ENCODE measurements at regions not wholly inside any gene's neighbourhood (a gene's known extent, or its start where the extent isn't known, plus 50 kb on each side); places are given as distances from the start of the nearest gene placed in this dataset.

DNA sequence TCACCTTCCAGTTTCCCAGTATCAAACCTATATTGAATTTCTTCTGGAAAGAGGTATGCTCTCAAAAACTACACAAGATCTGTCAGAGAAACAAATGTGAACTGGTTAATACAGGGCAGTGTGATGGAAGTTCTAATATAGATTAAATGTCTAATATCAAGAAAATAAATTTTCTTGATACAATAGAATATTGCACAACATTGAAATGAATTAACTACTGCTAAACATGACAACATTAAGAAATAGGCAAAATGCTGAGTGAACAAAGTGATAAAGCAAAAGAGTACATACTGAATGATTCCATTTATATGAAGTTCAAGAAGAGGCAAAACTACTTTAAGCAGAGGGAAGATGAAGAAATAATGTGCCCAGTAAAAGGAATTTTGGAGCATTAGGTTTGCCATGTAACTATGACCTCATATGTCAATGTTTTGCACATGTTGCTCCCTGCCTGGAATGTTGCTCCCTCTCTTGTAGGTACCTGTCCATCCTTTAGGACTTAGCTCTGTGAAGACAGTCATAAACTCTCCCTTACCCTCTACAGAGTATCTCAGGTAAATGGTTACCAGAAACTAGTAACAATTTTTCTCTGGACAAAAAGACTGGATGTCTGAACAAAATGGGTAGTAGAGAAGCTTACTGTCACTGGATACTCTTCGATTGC is 339.0 kb downstream of the RAD51AP2 start:
- TF ChIP-seq, protein P1, sequence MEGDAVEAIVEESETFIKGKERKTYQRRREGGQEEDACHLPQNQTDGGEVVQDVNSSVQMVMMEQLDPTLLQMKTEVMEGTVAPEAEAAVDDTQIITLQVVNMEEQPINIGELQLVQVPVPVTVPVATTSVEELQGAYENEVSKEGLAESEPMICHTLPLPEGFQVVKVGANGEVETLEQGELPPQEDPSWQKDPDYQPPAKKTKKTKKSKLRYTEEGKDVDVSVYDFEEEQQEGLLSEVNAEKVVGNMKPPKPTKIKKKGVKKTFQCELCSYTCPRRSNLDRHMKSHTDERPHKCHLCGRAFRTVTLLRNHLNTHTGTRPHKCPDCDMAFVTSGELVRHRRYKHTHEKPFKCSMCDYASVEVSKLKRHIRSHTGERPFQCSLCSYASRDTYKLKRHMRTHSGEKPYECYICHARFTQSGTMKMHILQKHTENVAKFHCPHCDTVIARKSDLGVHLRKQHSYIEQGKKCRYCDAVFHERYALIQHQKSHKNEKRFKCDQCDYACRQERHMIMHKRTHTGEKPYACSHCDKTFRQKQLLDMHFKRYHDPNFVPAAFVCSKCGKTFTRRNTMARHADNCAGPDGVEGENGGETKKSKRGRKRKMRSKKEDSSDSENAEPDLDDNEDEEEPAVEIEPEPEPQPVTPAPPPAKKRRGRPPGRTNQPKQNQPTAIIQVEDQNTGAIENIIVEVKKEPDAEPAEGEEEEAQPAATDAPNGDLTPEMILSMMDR (IDR thresholded peaks at IDR 0.05; ENCODE audit: low read depth, low read length): no peak
- DNase-seq: no peak
- Histone ChIP-seq H3K4me3 (ENCODE audit: low read depth, low read length) (no peak overlapping the region), H3K27me3 (ENCODE audit: insufficient read depth, low read depth, severe bottlenecking) (no peaks in the 10 kb centered on the region), H3K36me3 (no peaks in the 10 kb centered on the region), H3K27ac (no peak overlapping the region), H3K9me3 (ENCODE audit: severe bottlenecking) (no peaks in the 10 kb centered on the region)

DNA sequence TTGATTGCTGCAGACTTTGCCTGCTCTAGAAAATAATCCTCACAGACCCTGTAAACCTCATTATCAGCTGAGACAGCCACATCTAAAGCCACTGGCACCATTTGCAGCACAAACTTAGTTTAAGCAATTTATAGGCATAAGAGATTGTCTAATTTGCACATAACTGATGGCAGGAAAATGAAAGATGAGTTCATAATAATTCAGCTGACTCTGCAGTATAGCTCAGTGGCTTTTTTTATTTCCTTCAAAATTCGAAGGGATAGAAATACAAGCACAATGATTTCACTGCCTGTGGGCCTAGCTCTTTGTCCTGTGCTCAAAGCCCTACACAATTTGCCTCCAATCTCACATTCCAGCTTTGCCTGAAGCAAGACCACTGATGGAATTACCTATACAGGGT is 341.2 kb downstream of the RAD51AP2 start:
- no peak for DNase-seq
- Histone ChIP-seq H3K4me3 (ENCODE audit: low read depth, low read length) (no peak overlapping the region), H3K27ac (no peak overlapping the region), H3K27me3 (ENCODE audit: insufficient read depth, low read depth, severe bottlenecking) (no peaks in the 10 kb centered on the region), H3K36me3 (no peaks in the 10 kb centered on the region), H3K9me3 (ENCODE audit: severe bottlenecking) (no peaks in the 10 kb centered on the region)
- TF ChIP-seq, protein P1 (IDR thresholded peaks at IDR 0.05; ENCODE audit: low read depth, low read length): no peak

DNA sequence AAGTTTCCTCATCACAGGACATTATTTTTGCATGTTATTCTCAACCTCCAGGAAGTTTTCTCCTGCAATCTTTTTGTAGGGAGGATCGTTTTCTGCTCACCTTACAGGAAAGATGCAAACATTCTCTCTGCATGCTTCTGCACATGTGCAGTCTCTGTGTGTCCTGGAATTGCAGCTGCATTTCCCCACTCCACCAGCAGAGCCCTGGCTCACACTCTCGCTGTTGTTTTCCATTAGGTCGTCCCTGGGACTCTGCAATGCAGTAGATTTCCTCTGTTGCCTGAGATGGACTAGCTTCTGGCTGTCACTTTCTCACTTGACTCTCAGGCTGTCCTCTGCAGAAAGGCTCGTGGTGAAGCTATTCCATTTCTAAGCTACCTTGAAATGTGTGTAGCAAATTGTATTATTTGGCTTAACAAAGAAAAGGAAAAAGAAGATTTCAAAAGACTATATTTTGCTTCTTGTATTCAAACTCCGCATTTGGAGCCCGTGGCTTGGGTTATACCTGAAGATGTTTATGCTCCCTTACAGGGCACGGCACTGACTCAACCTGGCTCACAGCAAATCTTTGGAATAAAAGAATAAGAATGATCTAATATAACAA is 346.7 kb downstream of the RAD51AP2 start:
- Histone ChIP-seq H3K9me3 (ENCODE audit: severe bottlenecking) (no peaks in the 10 kb centered on the region), H3K4me3 (ENCODE audit: low read depth, low read length) (no peak overlapping the region), H3K27me3 (ENCODE audit: insufficient read depth, low read depth, severe bottlenecking) (no peaks in the 10 kb centered on the region), H3K27ac (no peak overlapping the region), H3K36me3 (no peaks in the 10 kb centered on the region)
- TF ChIP-seq, protein P1 (IDR thresholded peaks at IDR 0.05; ENCODE audit: low read depth, low read length): peak; percentile 95
- DNase-seq: peak; percentile 76

DNA sequence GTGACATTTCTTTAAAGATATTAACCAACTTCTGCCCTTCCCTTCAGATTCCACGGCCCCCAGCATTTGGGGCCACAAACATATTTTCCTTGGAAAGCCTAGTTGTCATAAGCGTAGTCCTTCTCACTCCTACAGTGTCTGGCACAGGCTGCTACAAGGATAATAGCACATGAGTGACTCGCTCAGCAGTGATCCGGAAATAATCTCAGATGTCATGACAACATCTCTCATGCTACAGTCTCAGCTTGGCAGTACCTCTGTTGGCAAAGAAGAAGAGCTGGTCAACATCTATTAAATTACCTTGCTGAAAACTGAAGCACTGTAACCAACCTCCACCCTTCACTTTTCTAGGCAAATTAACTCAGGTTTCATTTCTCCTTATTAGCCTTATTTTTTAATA is 351.7 kb downstream of the RAD51AP2 start:
- Histone ChIP-seq H3K36me3 (no peaks in the 10 kb centered on the region), H3K4me3 (ENCODE audit: low read depth, low read length) (no peak overlapping the region), H3K27ac (no peak overlapping the region), H3K27me3 (ENCODE audit: insufficient read depth, low read depth, severe bottlenecking) (no peaks in the 10 kb centered on the region), H3K9me3 (ENCODE audit: severe bottlenecking) (no peaks in the 10 kb centered on the region)
- TF ChIP-seq, protein P1 (IDR thresholded peaks at IDR 0.05; ENCODE audit: low read depth, low read length): no peak
- DNase-seq: no peak

DNA sequence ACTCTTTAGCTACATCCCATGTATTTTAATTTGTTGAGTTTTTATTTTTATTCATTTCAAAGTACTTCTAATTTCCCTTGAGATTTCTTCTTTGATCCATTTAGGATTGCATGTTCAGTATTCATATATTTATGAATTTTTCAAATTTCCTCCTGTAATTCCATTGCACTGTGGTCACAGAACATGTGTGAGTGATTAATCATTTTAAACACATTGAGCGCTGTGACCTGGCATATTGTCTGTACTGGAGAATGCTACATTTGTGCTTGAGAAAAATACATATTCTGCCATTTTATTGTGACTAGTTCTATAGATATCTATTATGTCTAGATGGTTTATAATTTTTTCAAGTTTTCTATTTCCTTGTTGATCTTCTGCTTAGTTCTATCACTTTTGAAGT is 353.7 kb downstream of the RAD51AP2 start:
- TF ChIP-seq, protein P1 (IDR thresholded peaks at IDR 0.05; ENCODE audit: low read depth, low read length): no peak
- Histone ChIP-seq H3K4me3 (ENCODE audit: low read depth, low read length) (no peak overlapping the region), H3K36me3 (no peaks in the 10 kb centered on the region), H3K27me3 (ENCODE audit: insufficient read depth, low read depth, severe bottlenecking) (no peaks in the 10 kb centered on the region), H3K27ac (no peak overlapping the region), H3K9me3 (ENCODE audit: severe bottlenecking) (no peaks in the 10 kb centered on the region)
- no peak for DNase-seq

DNA sequence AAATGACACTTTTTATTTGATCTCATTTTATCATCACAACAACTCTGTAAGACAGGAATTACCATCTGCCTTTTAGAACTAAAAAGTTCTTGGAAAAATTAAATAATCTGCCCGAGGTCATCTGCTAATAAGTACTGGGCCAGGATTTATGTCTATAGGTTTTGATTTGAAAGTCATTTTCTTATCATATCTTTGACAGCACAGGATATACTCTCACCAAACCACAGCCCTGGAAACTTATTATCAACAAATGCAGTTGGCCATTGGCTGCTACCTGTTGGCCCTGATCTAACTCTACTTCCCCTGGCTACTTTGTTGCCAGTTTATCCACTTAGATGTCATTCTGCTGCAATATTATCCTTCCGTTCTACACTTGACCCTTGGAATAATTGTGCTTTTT is 354.6 kb downstream of the RAD51AP2 start:
- no peak for DNase-seq

More for the DNA sequence above, 354.6 kb downstream of the RAD51AP2 start:
- TF ChIP-seq, protein P1 (IDR thresholded peaks at IDR 0.05; ENCODE audit: low read depth, low read length): no peak
- Histone ChIP-seq H3K9me3 (ENCODE audit: severe bottlenecking) (no peaks in the 10 kb centered on the region), H3K4me3 (ENCODE audit: low read depth, low read length) (no peak overlapping the region), H3K27ac (no peak overlapping the region), H3K36me3 (no peaks in the 10 kb centered on the region), H3K27me3 (ENCODE audit: insufficient read depth, low read depth, severe bottlenecking) (no peaks in the 10 kb centered on the region)

All from WERI-Rb-1 (cell line).